ENCODE measurements at regions not wholly inside any gene's neighbourhood (a gene's known extent, or its start where the extent isn't known, plus 50 kb on each side); places are given as distances from the start of the nearest gene placed in this dataset.

DNA sequence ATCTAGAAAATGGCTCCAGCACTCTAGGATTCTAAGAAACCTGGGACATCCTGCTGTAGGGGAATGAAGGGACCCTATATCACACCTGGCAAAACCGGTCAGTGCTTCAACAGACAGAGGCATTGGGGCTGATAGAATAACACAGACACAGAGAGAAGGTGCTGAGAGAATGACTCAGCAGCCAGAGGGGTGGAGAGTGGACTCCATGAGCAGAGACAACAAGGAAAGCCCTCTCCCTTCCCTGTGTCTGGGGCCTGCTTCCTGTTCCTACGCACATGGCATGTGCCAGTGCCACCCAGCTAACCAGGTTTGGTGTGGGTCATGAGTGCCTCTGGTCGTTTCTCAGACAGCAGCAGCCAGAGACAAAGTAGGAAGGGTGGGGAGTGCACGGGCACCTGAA, 140.3 kb downstream of the CCT6B start:
- Histone ChIP-seq H4K20me1 (ENCODE audit: insufficient read depth, low read length) (no peaks in the 10 kb centered on the region), H3K27ac (ENCODE audit: low read depth, low read length) (no peak overlapping the region), H3K4me2 (ENCODE audit: low read length) (no peak overlapping the region), H3K27me3 (ENCODE audit: insufficient read depth, low read length) (no peaks in the 10 kb centered on the region), H3K9ac (ENCODE audit: low read length) (no peak overlapping the region), H3K4me1 (ENCODE audit: insufficient read depth, low read length) (no peaks in the 10 kb centered on the region), H3K4me3 (ENCODE audit: insufficient read depth, low read depth, low read length) (no peak overlapping the region), H3K36me3 (ENCODE audit: insufficient read depth, low read length) (no peaks in the 10 kb centered on the region), H3K79me2 (ENCODE audit: insufficient read depth, low read length) (no peaks in the 10 kb centered on the region), H3K9me3 (ENCODE audit: insufficient read depth, low read depth, low read length) (no peaks in the 10 kb centered on the region), H2AFZ (ENCODE audit: low read depth, low read length) (no peak overlapping the region)
- H3K36me3 Mint-ChIP-seq (ENCODE audit: low read depth, unreplicated experiment): no peaks in the 10 kb centered on the region
- peaks cover 1% of the 10 kb centered on the region for H3K9me3 Mint-ChIP-seq (ENCODE audit: unreplicated experiment)
- no peak for FAIRE-seq
- TF ChIP-seq, protein P1, sequence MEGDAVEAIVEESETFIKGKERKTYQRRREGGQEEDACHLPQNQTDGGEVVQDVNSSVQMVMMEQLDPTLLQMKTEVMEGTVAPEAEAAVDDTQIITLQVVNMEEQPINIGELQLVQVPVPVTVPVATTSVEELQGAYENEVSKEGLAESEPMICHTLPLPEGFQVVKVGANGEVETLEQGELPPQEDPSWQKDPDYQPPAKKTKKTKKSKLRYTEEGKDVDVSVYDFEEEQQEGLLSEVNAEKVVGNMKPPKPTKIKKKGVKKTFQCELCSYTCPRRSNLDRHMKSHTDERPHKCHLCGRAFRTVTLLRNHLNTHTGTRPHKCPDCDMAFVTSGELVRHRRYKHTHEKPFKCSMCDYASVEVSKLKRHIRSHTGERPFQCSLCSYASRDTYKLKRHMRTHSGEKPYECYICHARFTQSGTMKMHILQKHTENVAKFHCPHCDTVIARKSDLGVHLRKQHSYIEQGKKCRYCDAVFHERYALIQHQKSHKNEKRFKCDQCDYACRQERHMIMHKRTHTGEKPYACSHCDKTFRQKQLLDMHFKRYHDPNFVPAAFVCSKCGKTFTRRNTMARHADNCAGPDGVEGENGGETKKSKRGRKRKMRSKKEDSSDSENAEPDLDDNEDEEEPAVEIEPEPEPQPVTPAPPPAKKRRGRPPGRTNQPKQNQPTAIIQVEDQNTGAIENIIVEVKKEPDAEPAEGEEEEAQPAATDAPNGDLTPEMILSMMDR (IDR thresholded peaks at IDR 0.05; ENCODE audit: insufficient read depth, low read depth, low read length): no peak
- no peak for TF ChIP-seq EZH2 (IDR thresholded peaks at IDR 0.05; ENCODE audit: insufficient read depth, low read length)
- peaks cover 50% of the 10 kb centered on the region for H3K27me3 Mint-ChIP-seq (ENCODE audit: low read depth, unreplicated experiment)
- no peak overlapping the region for H3K27ac Mint-ChIP-seq (ENCODE audit: unreplicated experiment)
- no peak overlapping the region for H3K4me3 Mint-ChIP-seq (ENCODE audit: unreplicated experiment)
- no peak for DNase-seq (ENCODE audit: low read depth)
- H3K4me1 Mint-ChIP-seq (ENCODE audit: low read depth, unreplicated experiment): peaks cover 10% of the 10 kb centered on the region

DNA sequence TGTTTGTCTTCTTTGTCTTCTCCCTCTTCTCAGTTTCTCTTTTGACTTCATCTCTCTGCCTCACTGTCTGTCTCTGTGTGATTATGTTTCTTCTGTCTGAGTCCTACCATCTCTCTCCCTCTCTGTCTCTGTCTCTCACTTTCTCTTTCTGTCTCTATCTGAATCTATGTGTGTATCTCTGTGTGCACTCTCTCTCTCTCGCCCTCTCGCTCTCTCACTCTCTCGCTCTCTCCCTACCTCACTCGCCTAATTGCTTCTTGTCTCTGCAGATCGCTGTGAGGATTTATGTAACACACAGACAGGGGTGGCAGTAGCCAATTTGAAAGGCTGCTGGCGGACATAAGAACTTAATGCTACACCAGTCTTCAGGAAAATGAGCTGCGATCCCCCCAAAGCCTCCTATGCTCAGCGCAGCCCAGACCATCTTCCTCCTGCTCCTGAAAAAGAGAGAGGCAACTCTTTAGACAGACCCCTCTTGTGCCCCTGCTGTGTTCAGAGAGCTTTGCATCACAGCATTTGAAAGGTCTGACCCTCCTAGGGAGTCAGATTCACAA, 140.9 kb downstream of the CCT6B start:
- Mint-ChIP-seq H3K4me1 (ENCODE audit: low read depth, unreplicated experiment) (peaks cover 10% of the 10 kb centered on the region), H3K9me3 (ENCODE audit: unreplicated experiment) (peaks cover 1% of the 10 kb centered on the region), H3K36me3 (ENCODE audit: low read depth, unreplicated experiment) (no peaks in the 10 kb centered on the region), H3K4me3 (ENCODE audit: unreplicated experiment) (no peak overlapping the region), H3K27ac (ENCODE audit: unreplicated experiment) (no peak overlapping the region), H3K27me3 (ENCODE audit: low read depth, unreplicated experiment) (peaks cover 54% of the 10 kb centered on the region)
- H3K4me1 ChIP-seq (ENCODE audit: insufficient read depth, low read length): no peaks in the 10 kb centered on the region
- no peak overlapping the region for H2AFZ ChIP-seq (ENCODE audit: low read depth, low read length)
- H3K9me3 ChIP-seq (ENCODE audit: insufficient read depth, low read depth, low read length): no peaks in the 10 kb centered on the region
- no peaks in the 10 kb centered on the region for H3K36me3 ChIP-seq (ENCODE audit: insufficient read depth, low read length)
- H3K4me3 ChIP-seq (ENCODE audit: insufficient read depth, low read depth, low read length): no peak overlapping the region
- FAIRE-seq (no peak), DNase-seq (ENCODE audit: low read depth) (no peak)
- H3K4me2 ChIP-seq (ENCODE audit: low read length): no peak overlapping the region
- H3K27me3 ChIP-seq (ENCODE audit: insufficient read depth, low read length): no peaks in the 10 kb centered on the region
- no peaks in the 10 kb centered on the region for H4K20me1 ChIP-seq (ENCODE audit: insufficient read depth, low read length)
- H3K79me2 ChIP-seq (ENCODE audit: insufficient read depth, low read length): no peaks in the 10 kb centered on the region
- TF ChIP-seq, protein P1 (IDR thresholded peaks at IDR 0.05; ENCODE audit: insufficient read depth, low read depth, low read length): no peak
- TF ChIP-seq EZH2 (IDR thresholded peaks at IDR 0.05; ENCODE audit: insufficient read depth, low read length): no peak
- no peak overlapping the region for H3K27ac ChIP-seq (ENCODE audit: low read depth, low read length)
- H3K9ac ChIP-seq (ENCODE audit: low read length): no peak overlapping the region

DNA sequence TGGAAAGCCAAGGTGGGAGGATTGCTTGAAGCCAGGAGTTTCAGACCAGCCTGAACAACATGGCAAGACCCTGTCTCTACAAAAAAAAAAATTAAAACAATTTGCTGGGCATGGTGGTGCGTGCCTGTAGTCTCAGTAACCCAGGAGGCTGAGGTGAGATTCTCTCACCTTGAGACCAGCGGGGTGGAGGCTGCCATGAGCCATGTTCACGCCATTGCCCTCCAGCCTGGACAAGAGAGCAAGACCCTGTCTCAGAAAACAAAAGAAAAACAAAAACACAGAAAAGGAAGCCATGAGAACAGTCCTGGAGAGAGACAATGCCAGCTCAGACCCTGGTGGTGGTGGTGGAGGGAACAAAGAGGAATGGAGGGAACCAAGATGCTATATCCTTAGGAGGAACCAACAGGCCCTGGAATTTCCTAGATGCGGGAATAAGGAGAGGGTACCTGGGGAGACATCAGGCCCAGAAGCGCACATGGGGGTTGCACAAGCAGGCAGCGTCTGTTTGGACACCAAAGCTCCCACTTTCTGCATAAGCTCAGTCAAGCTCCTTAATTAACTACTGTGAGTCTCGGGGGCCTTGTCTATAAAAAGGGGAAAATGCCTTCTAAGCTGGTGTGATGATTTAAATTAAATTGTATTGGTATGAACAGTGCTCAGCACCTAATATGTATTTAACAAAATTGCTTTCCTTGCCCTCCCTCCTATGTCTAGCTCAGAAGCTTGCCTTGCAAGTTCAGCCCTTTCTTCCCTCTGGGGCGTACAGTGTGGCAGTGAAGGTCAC, 143.8 kb downstream of the CCT6B start:
- H3K4me3 Mint-ChIP-seq (ENCODE audit: unreplicated experiment): no peak overlapping the region
- Histone ChIP-seq H3K4me2 (ENCODE audit: low read length) (no peak overlapping the region), H3K79me2 (ENCODE audit: insufficient read depth, low read length) (no peaks in the 10 kb centered on the region), H4K20me1 (ENCODE audit: insufficient read depth, low read length) (no peaks in the 10 kb centered on the region), H3K9ac (ENCODE audit: low read length) (no peak overlapping the region), H3K36me3 (ENCODE audit: insufficient read depth, low read length) (no peaks in the 10 kb centered on the region), H3K9me3 (ENCODE audit: insufficient read depth, low read depth, low read length) (no peaks in the 10 kb centered on the region), H3K27me3 (ENCODE audit: insufficient read depth, low read length) (no peaks in the 10 kb centered on the region), H3K4me3 (ENCODE audit: insufficient read depth, low read depth, low read length) (no peak overlapping the region), H2AFZ (ENCODE audit: low read depth, low read length) (no peak overlapping the region), H3K4me1 (ENCODE audit: insufficient read depth, low read length) (no peaks in the 10 kb centered on the region), H3K27ac (ENCODE audit: low read depth, low read length) (no peak overlapping the region)
- H3K36me3 Mint-ChIP-seq (ENCODE audit: low read depth, unreplicated experiment): no peaks in the 10 kb centered on the region
- H3K4me1 Mint-ChIP-seq (ENCODE audit: low read depth, unreplicated experiment): peaks cover 10% of the 10 kb centered on the region
- TF ChIP-seq, protein P1 (IDR thresholded peaks at IDR 0.05; ENCODE audit: insufficient read depth, low read depth, low read length): no peak
- no peak for TF ChIP-seq EZH2 (IDR thresholded peaks at IDR 0.05; ENCODE audit: insufficient read depth, low read length)
- FAIRE-seq (no peak), DNase-seq (ENCODE audit: low read depth) (no peak)
- H3K27ac Mint-ChIP-seq (ENCODE audit: unreplicated experiment): no peak overlapping the region
- H3K9me3 Mint-ChIP-seq (ENCODE audit: unreplicated experiment): no peaks in the 10 kb centered on the region
- peaks cover 59% of the 10 kb centered on the region for H3K27me3 Mint-ChIP-seq (ENCODE audit: low read depth, unreplicated experiment)
